ENCODE measurements at regions not wholly inside any gene's neighbourhood (a gene's known extent, or its start where the extent isn't known, plus 50 kb on each side); places are given as distances from the start of the nearest gene placed in this dataset.

DNA sequence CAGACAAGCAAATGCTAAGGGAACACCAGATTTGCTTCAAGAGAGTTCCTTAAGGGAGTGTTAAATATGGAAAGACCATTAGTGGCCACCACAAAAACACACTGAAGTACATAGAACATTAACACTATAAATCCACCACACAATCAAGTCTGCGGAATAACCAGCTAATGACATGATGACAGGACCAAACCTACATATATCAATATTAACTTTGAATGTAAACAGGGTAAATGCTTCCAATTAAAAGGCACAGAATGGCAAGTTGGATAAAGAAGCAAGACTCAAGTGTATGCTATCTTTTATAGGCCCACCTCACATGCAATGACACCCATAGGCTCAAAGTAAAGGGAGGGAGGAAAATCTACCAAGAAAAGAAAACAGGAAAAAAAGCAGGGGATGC lies 291.3 kb downstream of the COG6 start:
- Mint-ChIP-seq H3K9me3 (ENCODE audit: insufficient read depth) (no peaks in the 10 kb centered on the region), H3K4me3 (no peak overlapping the region), H3K4me1 (ENCODE audit: low read depth) (peaks cover 5% of the 10 kb centered on the region), H3K36me3 (ENCODE audit: low read depth) (no peaks in the 10 kb centered on the region), H3K27ac (no peak overlapping the region), H3K27me3 (ENCODE audit: low read depth) (peaks cover 2% of the 10 kb centered on the region)
- ATAC-seq (no peak), DNase-seq (no peak)
- CTCF ChIA-PET: no interaction called here
- POLR2A ChIA-PET: interaction anchor here (0.5 kb wide), 1 partner anchor 44 kb away, joined by 3 read pairs; no protein-coding TSS in a partner anchor

DNA sequence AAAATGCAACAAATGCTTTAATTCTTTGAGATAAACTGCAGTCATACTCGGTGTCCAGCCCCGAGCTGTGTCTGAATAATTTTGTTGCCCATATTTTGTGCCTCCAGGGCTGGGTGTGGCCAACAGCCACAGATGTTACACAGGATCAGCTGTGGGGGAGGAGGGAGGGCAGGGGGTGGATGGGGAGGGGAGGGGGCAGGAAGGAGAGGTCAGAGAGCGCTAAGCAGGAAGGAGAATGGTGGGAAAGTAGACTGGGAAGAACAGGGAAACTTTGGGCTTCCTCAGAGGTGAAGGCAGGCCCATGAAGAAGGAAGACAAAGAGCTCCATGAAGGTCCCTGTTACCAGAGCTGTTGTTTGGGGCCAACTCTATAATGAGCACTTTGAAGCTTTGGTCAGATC lies 295.8 kb downstream of the COG6 start:
- Mint-ChIP-seq H3K36me3 (ENCODE audit: low read depth) (no peaks in the 10 kb centered on the region), H3K4me3 (no peak overlapping the region), H3K27me3 (ENCODE audit: low read depth) (peaks cover 4% of the 10 kb centered on the region), H3K4me1 (ENCODE audit: low read depth) (peaks cover 22% of the 10 kb centered on the region), H3K27ac (no peak overlapping the region), H3K9me3 (ENCODE audit: insufficient read depth) (no peaks in the 10 kb centered on the region)
- no peak for DNase-seq
- no peak for ATAC-seq
- ChIA-PET CTCF (interaction anchor here (1.0 to 6.1 kb wide), 2 partner anchors 9 to 731 kb away, joined by 3 to 59 read pairs; no protein-coding TSS in a partner anchor), POLR2A (no interaction called here)

DNA sequence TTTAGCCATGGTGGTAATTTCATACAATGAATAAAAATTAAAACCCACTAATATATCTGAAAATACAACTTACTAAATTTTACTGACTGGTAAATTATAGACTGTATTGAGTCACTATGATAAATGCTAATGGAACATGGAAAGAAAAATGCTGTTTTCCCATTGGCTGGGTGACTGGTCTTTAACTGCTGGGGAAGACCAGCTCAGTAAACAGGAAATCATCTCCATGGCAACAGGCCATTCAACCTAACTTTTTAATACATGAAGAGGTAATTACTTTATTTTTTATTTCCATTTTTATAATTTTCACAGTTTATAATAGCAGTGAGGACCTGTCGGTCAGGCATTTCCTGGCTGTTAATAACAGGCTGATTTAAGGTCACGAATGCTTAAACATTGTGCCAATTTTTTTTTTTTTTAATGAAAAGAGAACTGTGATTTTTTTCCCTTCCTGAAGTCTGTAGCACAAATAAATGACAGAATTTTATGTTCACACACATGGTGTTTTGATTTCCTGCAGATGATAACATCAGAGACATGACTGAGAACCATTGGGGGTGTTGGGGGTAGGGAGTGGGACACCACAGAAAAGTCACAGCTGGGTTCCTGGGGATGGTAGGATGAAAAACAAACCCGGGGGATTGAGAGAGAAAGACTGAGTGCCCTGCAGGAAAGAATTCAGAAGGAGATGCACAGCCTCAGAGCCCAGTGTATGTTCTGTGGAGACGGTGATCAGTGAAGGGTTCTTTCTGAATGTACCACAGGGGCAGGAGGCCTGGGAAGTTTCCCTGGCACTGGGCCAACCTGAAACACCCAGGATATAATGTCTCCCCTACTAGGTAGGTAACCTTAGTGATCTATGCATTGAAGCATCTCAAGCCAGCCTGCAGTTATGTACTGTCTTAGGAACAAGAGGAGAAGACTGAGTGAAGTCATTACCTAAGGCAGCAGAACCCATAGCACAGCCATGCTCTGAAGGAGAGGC lies 297.1 kb downstream of the COG6 start:
- peaks cover 34% of the 10 kb centered on the region for H3K4me1 Mint-ChIP-seq (ENCODE audit: low read depth)
- peaks cover 4% of the 10 kb centered on the region for H3K27me3 Mint-ChIP-seq (ENCODE audit: low read depth)
- peak; percentile 32 for ATAC-seq
- POLR2A ChIA-PET: no interaction called here
- no peak for DNase-seq
- H3K27ac Mint-ChIP-seq: no peak overlapping the region
- CTCF ChIA-PET: interaction anchor here (1.1 to 6.1 kb wide), 2 partner anchors 10 to 14 kb away, joined by 5 to 59 read pairs; no protein-coding TSS in a partner anchor
- H3K36me3 Mint-ChIP-seq (ENCODE audit: low read depth): no peaks in the 10 kb centered on the region
- H3K4me3 Mint-ChIP-seq: no peak overlapping the region
- H3K9me3 Mint-ChIP-seq (ENCODE audit: insufficient read depth): no peaks in the 10 kb centered on the region

DNA sequence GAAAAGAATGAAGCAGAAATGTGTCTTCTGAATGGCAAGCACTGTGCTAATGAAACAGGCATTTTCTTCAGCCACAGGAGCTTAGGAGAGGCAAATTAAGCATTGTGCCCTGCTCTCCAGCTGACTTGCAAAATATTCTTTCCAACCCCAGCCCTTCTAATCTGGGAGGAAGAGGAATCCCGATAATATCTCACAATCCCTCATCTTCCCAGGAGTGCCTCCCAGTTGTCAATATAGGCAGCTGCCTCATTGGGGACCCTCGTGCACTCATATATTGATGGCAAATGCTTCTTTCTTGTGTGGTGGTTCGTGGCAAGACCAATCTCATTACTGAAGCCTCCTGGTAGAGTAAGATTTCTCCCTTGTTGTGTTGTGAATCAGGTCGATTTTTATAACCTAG lies 299.0 kb downstream of the COG6 start:
- H3K27ac Mint-ChIP-seq: no peak overlapping the region
- H3K9me3 Mint-ChIP-seq (ENCODE audit: insufficient read depth): no peaks in the 10 kb centered on the region
- no peak overlapping the region for H3K4me3 Mint-ChIP-seq
- peaks cover 2% of the 10 kb centered on the region for H3K36me3 Mint-ChIP-seq (ENCODE audit: low read depth)
- CTCF ChIA-PET: interaction anchor here (6.1 kb wide), 1 partner anchor 12 kb away, joined by 59 read pairs; no protein-coding TSS in a partner anchor
- POLR2A ChIA-PET: no interaction called here
- ATAC-seq (no peak), DNase-seq (no peak)
- H3K4me1 Mint-ChIP-seq (ENCODE audit: low read depth): peaks cover 48% of the 10 kb centered on the region
- H3K27me3 Mint-ChIP-seq (ENCODE audit: low read depth): peaks cover 1% of the 10 kb centered on the region

DNA sequence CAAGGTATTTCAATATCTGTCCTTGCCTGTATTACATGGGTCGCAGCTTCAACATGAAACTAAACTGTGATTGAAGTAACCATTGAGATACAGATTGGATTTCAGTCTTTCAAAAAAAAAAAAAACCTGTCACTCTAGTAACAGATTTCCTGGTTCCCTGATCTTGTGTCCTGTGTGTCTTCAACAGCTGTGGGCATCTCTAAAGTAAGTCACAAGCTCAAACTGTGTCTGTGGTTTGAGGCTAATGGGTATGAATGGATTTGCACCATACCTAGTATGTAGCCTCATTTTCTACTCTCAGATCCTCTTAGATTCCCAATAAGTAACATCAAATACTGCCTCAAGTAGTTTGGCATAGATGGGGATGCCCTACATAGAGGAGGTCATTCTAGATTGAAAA lies 300.1 kb downstream of the COG6 start:
- CTCF ChIA-PET: interaction anchor here (0.8 to 6.1 kb wide), 7 partner anchors 10 to 858 kb away, joined by 3 to 59 read pairs (median 4); no protein-coding TSS in a partner anchor
- Mint-ChIP-seq H3K27me3 (ENCODE audit: low read depth) (peaks cover 1% of the 10 kb centered on the region), H3K27ac (no peak overlapping the region), H3K9me3 (ENCODE audit: insufficient read depth) (no peaks in the 10 kb centered on the region), H3K36me3 (ENCODE audit: low read depth) (peaks cover 4% of the 10 kb centered on the region), H3K4me3 (no peak overlapping the region), H3K4me1 (ENCODE audit: low read depth) (peaks cover 54% of the 10 kb centered on the region)
- POLR2A ChIA-PET: no interaction called here
- ATAC-seq: no peak
- no peak for DNase-seq

DNA sequence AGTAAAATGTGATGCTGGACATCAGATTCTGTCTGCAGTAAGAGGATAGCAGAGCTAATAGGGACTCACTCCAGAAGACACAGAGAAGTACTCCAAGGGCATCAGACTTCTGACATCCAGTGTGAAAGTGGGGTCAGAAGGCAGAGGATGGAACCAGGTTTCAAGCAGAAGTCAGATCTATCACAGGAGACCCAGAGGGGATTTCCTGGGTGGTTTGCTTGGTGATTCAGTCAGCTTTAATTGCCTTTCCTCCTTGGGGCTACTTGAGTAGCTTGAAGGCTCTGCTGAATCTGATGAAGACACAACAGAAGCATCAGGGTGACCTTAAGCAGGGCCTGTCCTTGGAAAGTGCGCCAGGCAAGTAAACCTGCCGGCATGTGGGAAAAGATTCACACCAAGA lies 300.6 kb downstream of the COG6 start:
- Mint-ChIP-seq H3K36me3 (ENCODE audit: low read depth) (peaks cover 4% of the 10 kb centered on the region), H3K4me1 (ENCODE audit: low read depth) (peaks cover 54% of the 10 kb centered on the region), H3K9me3 (ENCODE audit: insufficient read depth) (no peaks in the 10 kb centered on the region), H3K4me3 (no peak overlapping the region), H3K27ac (peak overlapping the region; percentile 16), H3K27me3 (ENCODE audit: low read depth) (peaks cover 1% of the 10 kb centered on the region)
- peak; percentile 36 for DNase-seq
- ChIA-PET POLR2A (no interaction called here), CTCF (interaction anchor here (0.7 to 6.1 kb wide), 8 partner anchors 10 to 858 kb away, joined by 3 to 59 read pairs (median 4); no protein-coding TSS in a partner anchor)
- peak; percentile 53 for ATAC-seq

DNA sequence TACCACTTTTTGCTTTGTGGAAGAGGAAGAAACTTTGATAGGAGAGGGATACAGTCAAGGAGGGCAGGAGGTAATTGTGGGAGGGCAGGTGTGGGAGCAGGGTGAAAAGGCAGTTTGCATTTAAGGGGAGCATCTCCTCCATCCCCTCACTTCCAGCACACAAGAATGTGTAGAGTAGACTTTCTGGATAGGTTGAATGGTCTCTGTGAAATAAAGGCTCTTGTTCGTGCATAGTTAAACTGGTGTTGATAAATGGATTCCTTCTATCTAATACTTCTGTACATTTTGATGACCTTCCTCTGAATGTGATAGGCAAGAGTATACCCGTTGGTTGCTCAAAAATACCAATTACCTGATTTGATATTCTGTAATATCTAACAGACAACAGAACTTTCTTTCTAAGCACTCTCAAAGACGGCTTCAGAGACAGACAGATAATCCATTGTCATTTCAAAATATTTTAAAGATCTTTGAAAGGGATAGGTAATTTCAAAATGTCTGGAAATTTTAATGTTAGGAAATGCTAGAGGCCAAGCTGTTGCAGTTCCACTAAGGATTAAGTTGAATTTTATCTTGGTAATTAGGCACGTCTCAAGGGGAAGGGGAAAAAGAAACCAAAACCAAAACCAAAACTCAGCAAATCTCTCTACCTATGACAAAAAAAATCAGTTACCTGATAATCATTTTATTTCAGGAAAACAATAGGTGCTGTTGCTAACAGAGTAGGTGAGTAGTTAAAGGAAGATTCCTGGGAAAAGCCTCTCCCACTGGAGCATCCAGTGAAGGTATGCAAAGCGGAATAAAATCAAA lies 302.6 kb downstream of the COG6 start:
- no peaks in the 10 kb centered on the region for H3K9me3 Mint-ChIP-seq (ENCODE audit: insufficient read depth)
- H3K4me3 Mint-ChIP-seq: peak overlapping the region; percentile 66
- H3K27ac Mint-ChIP-seq: peak overlapping the region; percentile 80
- H3K36me3 Mint-ChIP-seq (ENCODE audit: low read depth): peaks cover 4% of the 10 kb centered on the region
- CTCF ChIA-PET: interaction anchor here (1.4 to 1.5 kb wide), 3 partner anchors 15 to 112 kb away, joined by 3 to 6 read pairs (median 3); no protein-coding TSS in a partner anchor
- DNase-seq (no peak), ATAC-seq (peak; percentile 16)
- POLR2A ChIA-PET: no interaction called here
- H3K4me1 Mint-ChIP-seq (ENCODE audit: low read depth): peaks cover 46% of the 10 kb centered on the region
- H3K27me3 Mint-ChIP-seq (ENCODE audit: low read depth): peaks cover 1% of the 10 kb centered on the region

DNA sequence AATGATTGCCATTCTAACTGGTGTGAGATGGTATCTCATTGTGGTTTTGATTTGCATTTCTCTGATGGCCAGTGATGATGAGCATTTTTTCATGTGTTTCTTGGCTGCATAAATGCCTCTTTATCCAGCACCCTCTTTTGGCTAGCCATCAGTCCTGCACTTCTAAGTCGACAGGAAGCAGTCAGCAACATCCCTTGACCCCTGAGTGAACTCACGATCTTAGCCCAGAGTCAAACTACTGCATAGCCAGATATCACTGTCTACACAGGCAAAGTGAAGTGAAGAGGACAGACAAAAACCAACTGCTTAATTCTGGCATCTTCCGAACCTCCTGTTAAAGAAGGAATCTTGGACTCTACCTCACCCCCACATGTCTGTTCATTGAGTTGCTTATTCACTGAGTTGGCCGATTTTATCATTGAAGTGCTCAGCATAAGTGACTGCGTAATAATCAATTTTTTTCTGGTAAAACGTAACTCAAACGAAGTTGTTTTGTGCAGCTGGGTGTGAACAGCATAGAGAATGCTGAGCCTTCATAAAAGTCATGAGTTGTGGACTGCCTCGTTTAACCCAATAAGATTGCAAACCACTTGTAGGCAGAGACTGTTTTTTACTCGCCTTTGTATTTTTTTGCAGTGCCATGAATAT lies 304.2 kb downstream of the COG6 start:
- no peaks in the 10 kb centered on the region for H3K9me3 Mint-ChIP-seq (ENCODE audit: insufficient read depth)
- peaks cover 42% of the 10 kb centered on the region for H3K4me1 Mint-ChIP-seq (ENCODE audit: low read depth)
- no peak overlapping the region for H3K27ac Mint-ChIP-seq
- no peak overlapping the region for H3K4me3 Mint-ChIP-seq
- POLR2A ChIA-PET: no interaction called here
- H3K27me3 Mint-ChIP-seq (ENCODE audit: low read depth): no peaks in the 10 kb centered on the region
- CTCF ChIA-PET: interaction anchor here (2.4 kb wide), 1 partner anchor 17 kb away, joined by 14 read pairs; no protein-coding TSS in a partner anchor
- ATAC-seq (no peak), DNase-seq (no peak)
- peaks cover 4% of the 10 kb centered on the region for H3K36me3 Mint-ChIP-seq (ENCODE audit: low read depth)

DNA sequence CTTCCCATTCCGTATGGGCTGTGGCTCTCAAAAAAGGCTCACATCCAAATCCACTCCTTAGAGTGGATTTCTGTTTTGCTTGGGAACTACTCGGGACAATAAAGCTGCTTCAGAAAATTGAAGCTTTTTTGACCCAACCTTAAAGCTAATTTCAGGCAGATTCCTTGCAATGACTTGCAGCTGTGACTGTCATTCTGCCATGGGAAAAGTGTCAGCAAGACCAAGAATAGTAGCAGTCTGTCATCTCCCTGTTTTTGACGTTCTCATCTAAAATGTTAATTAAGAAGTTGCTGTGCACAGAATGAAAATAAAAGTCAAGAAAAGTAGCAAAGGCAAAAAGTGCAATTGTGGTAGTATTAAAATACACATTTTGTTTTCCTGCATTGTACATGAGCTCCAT lies 304.7 kb downstream of the COG6 start:
- ChIA-PET CTCF (interaction anchor here (0.9 to 2.4 kb wide), 2 partner anchors 18 to 22 kb away, joined by 3 to 14 read pairs; no protein-coding TSS in a partner anchor), POLR2A (no interaction called here)
- H3K4me3 Mint-ChIP-seq: no peak overlapping the region
- no peak overlapping the region for H3K27ac Mint-ChIP-seq
- H3K27me3 Mint-ChIP-seq (ENCODE audit: low read depth): no peaks in the 10 kb centered on the region
- ATAC-seq: no peak
- H3K36me3 Mint-ChIP-seq (ENCODE audit: low read depth): peaks cover 4% of the 10 kb centered on the region
- no peak for DNase-seq
- H3K9me3 Mint-ChIP-seq (ENCODE audit: insufficient read depth): no peaks in the 10 kb centered on the region
- H3K4me1 Mint-ChIP-seq (ENCODE audit: low read depth): peaks cover 42% of the 10 kb centered on the region

DNA sequence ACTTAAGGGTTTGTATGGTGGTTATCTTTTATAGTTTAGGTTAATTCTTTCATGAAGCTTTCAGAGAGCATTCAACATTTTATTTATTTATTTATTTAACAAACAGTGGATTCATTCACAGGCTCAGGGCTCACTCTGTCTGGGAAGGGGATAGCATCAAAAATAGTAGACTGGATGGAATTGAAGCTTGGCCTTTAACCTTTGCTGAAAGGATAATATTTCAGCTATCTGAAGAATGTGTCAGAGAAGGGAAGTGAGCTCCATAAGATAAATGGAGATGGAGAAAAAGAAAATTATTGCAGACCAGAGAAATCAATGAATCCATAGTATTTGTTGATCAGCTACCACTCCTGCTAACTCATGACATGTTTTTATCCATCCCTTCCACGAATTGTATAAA lies 305.6 kb downstream of the COG6 start:
- ATAC-seq (no peak), DNase-seq (no peak)
- H3K4me3 Mint-ChIP-seq: no peak overlapping the region
- H3K27me3 Mint-ChIP-seq (ENCODE audit: low read depth): no peaks in the 10 kb centered on the region
- peaks cover 35% of the 10 kb centered on the region for H3K4me1 Mint-ChIP-seq (ENCODE audit: low read depth)
- H3K36me3 Mint-ChIP-seq (ENCODE audit: low read depth): peaks cover 4% of the 10 kb centered on the region
- ChIA-PET CTCF (interaction anchor here (0.9 to 2.4 kb wide), 2 partner anchors 19 to 23 kb away, joined by 3 to 14 read pairs; no protein-coding TSS in a partner anchor), POLR2A (no interaction called here)
- no peak overlapping the region for H3K27ac Mint-ChIP-seq
- H3K9me3 Mint-ChIP-seq (ENCODE audit: insufficient read depth): no peaks in the 10 kb centered on the region

DNA sequence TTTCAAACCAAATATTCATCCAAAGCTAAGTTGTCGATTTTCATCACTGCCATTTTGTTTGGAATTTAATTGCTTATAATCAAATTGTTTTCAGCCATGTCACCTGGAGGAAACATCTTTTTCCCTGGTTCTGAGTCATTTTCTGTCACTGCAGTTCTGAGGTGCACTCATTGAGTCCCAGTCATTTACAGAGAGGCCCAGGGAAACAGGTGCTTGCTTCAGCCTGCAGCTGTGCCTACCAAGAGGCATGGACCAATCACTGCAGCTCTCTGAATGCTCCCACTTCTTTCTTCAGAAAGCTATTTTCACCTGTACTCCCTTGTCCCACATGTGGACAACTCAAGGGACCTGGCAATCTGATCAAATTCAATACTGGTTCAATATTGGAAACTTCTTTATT lies 308.1 kb downstream of the COG6 start:
- ChIA-PET CTCF (no interaction called here), POLR2A (no interaction called here)
- peaks cover under 1% of the 10 kb centered on the region for H3K9me3 Mint-ChIP-seq (ENCODE audit: insufficient read depth)
- no peak overlapping the region for H3K4me3 Mint-ChIP-seq
- H3K27me3 Mint-ChIP-seq (ENCODE audit: low read depth): peaks cover 8% of the 10 kb centered on the region
- peaks cover 4% of the 10 kb centered on the region for H3K36me3 Mint-ChIP-seq (ENCODE audit: low read depth)
- H3K4me1 Mint-ChIP-seq (ENCODE audit: low read depth): peaks cover 10% of the 10 kb centered on the region
- DNase-seq: no peak
- no peak for ATAC-seq
- H3K27ac Mint-ChIP-seq: no peak overlapping the region
